ENCODE measurements at regions not wholly inside any gene's neighbourhood (a gene's known extent, or its start where the extent isn't known, plus 50 kb on each side); places are given as distances from the start of the nearest gene placed in this dataset.

DNA sequence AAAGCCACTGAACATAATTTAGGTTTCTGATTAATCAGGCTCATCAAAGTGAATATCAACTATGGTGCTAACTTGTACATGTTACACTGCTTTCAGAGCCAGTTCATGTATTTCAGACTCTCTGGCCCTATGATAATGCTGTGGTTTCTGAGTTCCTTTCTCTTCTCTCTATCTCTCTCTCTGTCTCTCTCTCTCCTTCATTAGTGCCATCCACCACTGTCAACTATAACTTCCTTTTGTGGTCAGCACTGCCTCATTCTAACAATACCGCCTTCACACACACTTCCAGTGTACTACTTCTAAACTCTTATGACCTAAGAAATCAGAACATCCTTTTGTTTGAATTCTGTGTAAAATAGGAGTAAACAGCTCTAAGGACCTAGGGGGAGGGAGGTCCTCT lies 907.1 kb downstream of the RPA4 start:
- TF ChIP-seq LEF1 (IDR thresholded peaks at IDR 0.05; ENCODE audit: borderline replicate concordance): no peak
- no peak for TF ChIP-seq FOXA1 (IDR thresholded peaks at IDR 0.05)
- no peak for TF ChIP-seq SP1 (IDR thresholded peaks at IDR 0.05)
- TF ChIP-seq HDGF (IDR thresholded peaks at IDR 0.05; ENCODE audit: borderline replicate concordance): no peak
- no peak for TF ChIP-seq SUZ12 (IDR thresholded peaks at IDR 0.05)
- TF ChIP-seq FOXM1 (IDR thresholded peaks at IDR 0.05; ENCODE audit: borderline replicate concordance): no peak
- TF ChIP-seq BHLHE40 (IDR thresholded peaks at IDR 0.05; ENCODE audit: borderline replicate concordance): no peak
- TF ChIP-seq NFRKB (IDR thresholded peaks at IDR 0.05): no peak
- no peak for TF ChIP-seq ARNT (IDR thresholded peaks at IDR 0.05)
- no peak for TF ChIP-seq ELF4 (IDR thresholded peaks at IDR 0.05)
- no peak for TF ChIP-seq L3MBTL2 (conservative IDR thresholded peaks at IDR 0.05)
- no peak for TF ChIP-seq TARDBP (IDR thresholded peaks at IDR 0.05)
- TF ChIP-seq FOXK2 (IDR thresholded peaks at IDR 0.05): no peak
- no peak for TF ChIP-seq CTBP1 (IDR thresholded peaks at IDR 0.05; ENCODE audit: borderline replicate concordance)
